ENCODE measurements at regions not wholly inside any gene's neighbourhood (a gene's known extent, or its start where the extent isn't known, plus 50 kb on each side); places are given as distances from the start of the nearest gene placed in this dataset.

DNA sequence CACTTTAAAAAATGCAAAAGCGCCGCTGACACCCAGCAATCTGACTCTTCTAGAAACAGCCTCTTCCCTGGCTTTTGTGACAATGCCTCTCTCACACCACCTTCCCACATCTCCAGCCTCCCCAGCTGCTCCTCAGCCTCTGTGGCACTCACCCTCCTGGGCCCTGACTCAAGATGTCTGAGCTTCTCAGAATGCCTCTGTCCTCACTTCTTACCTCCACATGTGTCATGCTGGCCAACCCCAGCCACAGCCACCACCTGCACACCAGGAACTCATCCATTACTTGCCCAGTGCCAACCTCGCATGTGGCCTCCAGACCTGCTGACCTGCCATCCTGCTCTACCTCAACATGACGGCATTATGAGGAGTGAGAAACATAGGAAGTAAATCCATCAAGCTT, 249.8 kb upstream of the RAB6C start (continued):
- TF ChIP-seq POU5F1 (IDR thresholded peaks at IDR 0.05; ENCODE audit: borderline replicate concordance, low read depth, low read length, partially characterized antibody) (no peak), SRF (CRISPR knock-in tag; IDR thresholded peaks at IDR 0.05) (no peak)

DNA sequence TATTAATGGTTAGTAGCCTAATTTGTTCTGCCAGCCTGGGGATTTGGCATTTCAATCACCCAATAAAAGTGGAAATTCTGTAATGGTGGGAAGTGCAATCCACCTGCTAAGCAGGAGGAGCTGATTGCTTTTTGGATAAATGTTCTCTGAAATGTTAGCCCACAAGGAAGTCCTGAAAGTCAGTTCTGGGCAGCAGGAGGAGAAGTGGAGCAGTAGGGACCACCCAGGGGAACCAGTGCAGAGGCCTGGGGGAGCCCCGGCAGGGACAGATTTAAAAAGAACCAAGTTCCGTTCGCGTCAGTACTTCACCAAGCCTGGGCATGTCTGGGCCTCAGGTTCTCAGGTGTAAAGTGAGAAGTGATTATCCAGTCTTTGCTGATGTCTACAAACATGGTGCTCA, 248.5 kb upstream of the RAB6C start:
- Histone ChIP-seq H3K4me3 (no peak overlapping the region), H2AFZ (ENCODE audit: low read depth, low read length) (no peak overlapping the region), H3K9ac (ENCODE audit: insufficient read depth in 1 of 2, low read depth in 2 of 2, low read length in 2 of 2) (no peak overlapping the region), H3K9me1 (ENCODE audit: control insufficient read depth, insufficient read depth, low read length) (no peaks in the 10 kb centered on the region), H3K9me3 (replicated peaks; ENCODE audit: control insufficient read depth, insufficient read depth, low read depth, low read length) (no peaks in the 10 kb centered on the region), H3K36me3 (ENCODE audit: control insufficient read depth, insufficient read depth, low read length) (no peaks in the 10 kb centered on the region), H3K27me3 (ENCODE audit: control insufficient read depth in 2 of 2, insufficient read depth in 2 of 2, low read length in 2 of 2) (peaks cover 0 to 14% of the 10 kb centered on the region in 2 experiments; a peak in 3 of 5 replicates), H3K4me1 (replicated peaks in 1 of 2; ENCODE audit: control insufficient read depth in 2 of 2, insufficient read depth in 2 of 2, low read length in 2 of 2) (no peaks in the 10 kb centered on the region), H4K20me1 (replicated peaks; ENCODE audit: control insufficient read depth, insufficient read depth, low read length) (no peaks in the 10 kb centered on the region), H3K79me2 (ENCODE audit: control insufficient read depth, insufficient read depth, low read length) (no peaks in the 10 kb centered on the region), H3K27ac (ENCODE audit: extremely low read depth, low read depth, low read length) (no peak overlapping the region), H3K4me2 (ENCODE audit: insufficient read depth, low read length) (no peak overlapping the region)
- in situ Hi-C loops (cut with MboI) (no loop called here), intact Hi-C loops (cut with micrococcal nuclease) (no loop called here)
- no TSS peak for BruUV-seq (replicated peaks)
- ATAC-seq (no peak), DNase-seq (ENCODE audit: extremely low read depth in 1 of 4, low spot score in 3 of 4) (no peak), FAIRE-seq (no peak)
- POLR2A ChIA-PET, result interaction anchor here (0.6 kb wide), 1 partner anchor 332 kb away, joined by 3 read pairs; no protein-coding TSS in a partner anchor
- CTCF ChIA-PET (ENCODE audit: low intra/inter-chr PET ratio), result no interaction called here
- WGBS (ENCODE audit: insufficient coverage, low coverage, missing lambda C conversion rate), result 0% methylated on average over 4 of the region's 4 CpGs
- TF ChIP-seq KDM4B (IDR thresholded peaks at IDR 0.05; ENCODE audit: borderline replicate concordance in 2 of 2, low read depth in 1 of 2) (no peak), NR2C1 (IDR thresholded peaks at IDR 0.05) (no peak), NR2C1 (tag; IDR thresholded peaks at IDR 0.05) (no peak), HSF4 (CRISPR knock-in tag; IDR thresholded peaks at IDR 0.05; ENCODE audit: borderline replicate concordance) (no peak), CBX3 (IDR thresholded peaks at IDR 0.05; ENCODE audit: borderline replicate concordance in 1 of 2, low read length in 2 of 2) (no peak), ZNF707 (CRISPR knock-in tag; conservative IDR thresholded peaks at IDR 0.05) (no peak), NCOR1 (IDR thresholded peaks at IDR 0.05) (no peak), TOE1 (IDR thresholded peaks at IDR 0.05; ENCODE audit: borderline replicate concordance) (no peak), TOE1 (CRISPR knock-in tag; IDR thresholded peaks at IDR 0.05; ENCODE audit: borderline replicate concordance, low read depth) (no peak), BCOR (IDR thresholded peaks at IDR 0.05) (no peak), ZNF174 (CRISPR knock-in tag; IDR thresholded peaks at IDR 0.05) (no peak)
- TF ChIP-seq, protein P1, sequence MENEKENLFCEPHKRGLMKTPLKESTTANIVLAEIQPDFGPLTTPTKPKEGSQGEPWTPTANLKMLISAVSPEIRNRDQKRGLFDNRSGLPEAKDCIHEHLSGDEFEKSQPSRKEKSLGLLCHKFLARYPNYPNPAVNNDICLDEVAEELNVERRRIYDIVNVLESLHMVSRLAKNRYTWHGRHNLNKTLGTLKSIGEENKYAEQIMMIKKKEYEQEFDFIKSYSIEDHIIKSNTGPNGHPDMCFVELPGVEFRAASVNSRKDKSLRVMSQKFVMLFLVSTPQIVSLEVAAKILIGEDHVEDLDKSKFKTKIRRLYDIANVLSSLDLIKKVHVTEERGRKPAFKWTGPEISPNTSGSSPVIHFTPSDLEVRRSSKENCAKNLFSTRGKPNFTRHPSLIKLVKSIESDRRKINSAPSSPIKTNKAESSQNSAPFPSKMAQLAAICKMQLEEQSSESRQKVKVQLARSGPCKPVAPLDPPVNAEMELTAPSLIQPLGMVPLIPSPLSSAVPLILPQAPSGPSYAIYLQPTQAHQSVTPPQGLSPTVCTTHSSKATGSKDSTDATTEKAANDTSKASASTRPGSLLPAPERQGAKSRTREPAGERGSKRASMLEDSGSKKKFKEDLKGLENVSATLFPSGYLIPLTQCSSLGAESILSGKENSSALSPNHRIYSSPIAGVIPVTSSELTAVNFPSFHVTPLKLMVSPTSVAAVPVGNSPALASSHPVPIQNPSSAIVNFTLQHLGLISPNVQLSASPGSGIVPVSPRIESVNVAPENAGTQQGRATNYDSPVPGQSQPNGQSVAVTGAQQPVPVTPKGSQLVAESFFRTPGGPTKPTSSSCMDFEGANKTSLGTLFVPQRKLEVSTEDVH (IDR thresholded peaks at IDR 0.05; ENCODE audit: low read depth, partially characterized antibody), result no peak
- TF ChIP-seq, protein P2, sequence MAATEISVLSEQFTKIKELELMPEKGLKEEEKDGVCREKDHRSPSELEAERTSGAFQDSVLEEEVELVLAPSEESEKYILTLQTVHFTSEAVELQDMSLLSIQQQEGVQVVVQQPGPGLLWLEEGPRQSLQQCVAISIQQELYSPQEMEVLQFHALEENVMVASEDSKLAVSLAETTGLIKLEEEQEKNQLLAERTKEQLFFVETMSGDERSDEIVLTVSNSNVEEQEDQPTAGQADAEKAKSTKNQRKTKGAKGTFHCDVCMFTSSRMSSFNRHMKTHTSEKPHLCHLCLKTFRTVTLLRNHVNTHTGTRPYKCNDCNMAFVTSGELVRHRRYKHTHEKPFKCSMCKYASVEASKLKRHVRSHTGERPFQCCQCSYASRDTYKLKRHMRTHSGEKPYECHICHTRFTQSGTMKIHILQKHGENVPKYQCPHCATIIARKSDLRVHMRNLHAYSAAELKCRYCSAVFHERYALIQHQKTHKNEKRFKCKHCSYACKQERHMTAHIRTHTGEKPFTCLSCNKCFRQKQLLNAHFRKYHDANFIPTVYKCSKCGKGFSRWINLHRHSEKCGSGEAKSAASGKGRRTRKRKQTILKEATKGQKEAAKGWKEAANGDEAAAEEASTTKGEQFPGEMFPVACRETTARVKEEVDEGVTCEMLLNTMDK (IDR thresholded peaks at IDR 0.05; ENCODE audit: borderline replicate concordance, insufficient read depth, low read depth, low read length, poor library complexity, severe bottlenecking), result no peak
- TF ChIP-seq, protein P3, sequence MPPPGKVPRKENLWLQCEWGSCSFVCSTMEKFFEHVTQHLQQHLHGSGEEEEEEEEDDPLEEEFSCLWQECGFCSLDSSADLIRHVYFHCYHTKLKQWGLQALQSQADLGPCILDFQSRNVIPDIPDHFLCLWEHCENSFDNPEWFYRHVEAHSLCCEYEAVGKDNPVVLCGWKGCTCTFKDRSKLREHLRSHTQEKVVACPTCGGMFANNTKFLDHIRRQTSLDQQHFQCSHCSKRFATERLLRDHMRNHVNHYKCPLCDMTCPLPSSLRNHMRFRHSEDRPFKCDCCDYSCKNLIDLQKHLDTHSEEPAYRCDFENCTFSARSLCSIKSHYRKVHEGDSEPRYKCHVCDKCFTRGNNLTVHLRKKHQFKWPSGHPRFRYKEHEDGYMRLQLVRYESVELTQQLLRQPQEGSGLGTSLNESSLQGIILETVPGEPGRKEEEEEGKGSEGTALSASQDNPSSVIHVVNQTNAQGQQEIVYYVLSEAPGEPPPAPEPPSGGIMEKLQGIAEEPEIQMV (tag; conservative IDR thresholded peaks at IDR 0.05; ENCODE audit: low read depth), result no peak
